HepG2 (cell line): ENCODE measurements at regions not wholly inside any gene's neighbourhood (a gene's known extent, or its start where the extent isn't known, plus 50 kb on each side); places are given as distances from the start of the nearest gene placed in this dataset.

Source experiments
- ATAC-seq: fragments of 200-7000 bp; cut with Tn5 transposase; 3 replicates; pipeline ENCODE4 v1.9.1; 2020; ENCODE audit warnings: mild to moderate bottlenecking, moderate library complexity
- BruUV-seq: library from RNA; stranded (reverse); fragments of 400-500 nt; replicated peaks from 2 replicates; lab custom pipeline; 2021; lab: Mats Ljungman, UMichigan
- CTCF ChIA-PET: fragments of 300-600 bp; formaldehyde crosslinking; extraction: SDS; loops from one replicate; lab custom pipeline; 2021; ENCODE audit warnings: low total read pairs, inconsistent platforms, low intra/inter-chr PET ratio; lab: Yijun Ruan, JAX
- POLR2A ChIA-PET: fragments of 350-600 bp; sonication (Branson Sonifier 250); formaldehyde crosslinking; loops from one replicate; lab custom pipeline; 2020; ENCODE audit warnings: antibody characterized with exemption, inconsistent platforms; lab: Yijun Ruan, JAX
- DNase-seq: peaks from one replicate; pipeline ENCODE4 v3.0.0-alpha.2; 2015; ENCODE audit warnings: low spot score
- FAIRE-seq: peaks from 3 replicates; lab custom pipeline; 2011; peaks lifted over from hg19 to GRCh38; lab: Jason Lieb, UNC
- H2AFZ ChIP-seq: one replicate; pipeline ENCODE4 v1.6.1; 2011; ENCODE audit warnings: low read length, inconsistent platforms
- H3K27ac ChIP-seq: fragments of 300-600 bp; 3 replicates; pipeline ENCODE4 v1.8.0; 2011; ENCODE audit warnings: mixed run types, mild to moderate bottlenecking, mixed read lengths, low read length, inconsistent platforms; ENCODE audit not compliant: insufficient read depth; ENCODE audit errors: extremely low read length
- H3K27me3 ChIP-seq, 2 experiments: fragments of 200-600 bp in 1 of 2; 2 replicates in 1 of 2; 3 replicates in 1 of 2; pipeline versions ENCODE4 v1.6.0 to v1.8.0; 2011; ENCODE audit warnings: low read length in 2 of 2, mild to moderate bottlenecking in 2 of 2, moderate library complexity in 2 of 2, inconsistent platforms in 1 of 2; ENCODE audit not compliant: insufficient read depth in 2 of 2, control insufficient read depth in 1 of 2
- H3K36me3 ChIP-seq, 2 experiments: fragments of 200-600 bp in 1 of 2; replicated peaks in 1 of 2; 2 replicates in 1 of 2; 3 replicates in 1 of 2; pipeline versions ENCODE4 v1.5.1 to v1.8.0; 2011; ENCODE audit warnings: low read length in 2 of 2, inconsistent platforms in 1 of 2; ENCODE audit not compliant: insufficient read depth in 2 of 2, control insufficient read depth in 1 of 2
- H3K4me1 ChIP-seq: 2 replicates; pipeline ENCODE4 v1.5.1; 2012; ENCODE audit warnings: low read length, inconsistent platforms; ENCODE audit not compliant: insufficient read depth
- H3K4me2 ChIP-seq: 2 replicates; pipeline ENCODE4 v1.6.0; 2011; ENCODE audit warnings: low read depth, low read length, inconsistent platforms
- H3K4me3 ChIP-seq, 3 experiments: fragments of 200-600 bp in 1 of 3; sonication (generic), shearing (Covaris generic) in 1 of 3; replicated peaks in 1 of 3; 2 replicates each; pipeline ENCODE4 v1.5.1; 2011 to 2016; ENCODE audit warnings: low read length in 3 of 3, inconsistent platforms in 2 of 3, low read depth in 2 of 3, mild to moderate bottlenecking in 2 of 3, control low read depth in 1 of 3, mixed read lengths in 1 of 3; ENCODE audit not compliant: insufficient read depth in 1 of 3
- H3K79me2 ChIP-seq: one replicate; pipeline ENCODE4 v1.6.1; 2011; ENCODE audit warnings: low read length, inconsistent platforms; ENCODE audit not compliant: insufficient read depth
- H3K9ac ChIP-seq: 2 replicates; pipeline ENCODE4 v1.6.0; 2011; ENCODE audit warnings: mild to moderate bottlenecking, low read depth, low read length, inconsistent platforms; ENCODE audit not compliant: insufficient read depth
- H3K9me3 ChIP-seq: 2 replicates; pipeline ENCODE4 v1.5.1; 2012; ENCODE audit warnings: mild to moderate bottlenecking, low read length
- H4K20me1 ChIP-seq: 2 replicates; pipeline ENCODE4 v1.6.0; 2011; ENCODE audit warnings: inconsistent platforms, mild to moderate bottlenecking, low read length, moderate library complexity; ENCODE audit not compliant: insufficient read depth
- ERF ChIP-seq: IDR thresholded peaks from 2 replicates; pipeline ENCODE4 v1.6.1; 2018; ENCODE audit warnings: missing biosample characterization, missing genetic modification reagents
- GABPB1 ChIP-seq: IDR thresholded peaks from 2 replicates; pipeline ENCODE4 v1.6.1; 2016; ENCODE audit warnings: mild to moderate bottlenecking, missing genetic modification reagents, moderate library complexity, missing compliant biosample characterization
- KMT2A ChIP-seq: sonication (generic); formaldehyde crosslinking; IDR thresholded peaks from 2 replicates; pipeline ENCODE4 v1.4.0; 2020; ENCODE audit warnings: missing genetic modification reagents
- NBN ChIP-seq: fragments of 450-650 bp; conservative IDR thresholded peaks from 2 replicates; pipeline ENCODE4 v1.6.1; 2017
- NFIB ChIP-seq: sonication (generic); formaldehyde crosslinking; IDR thresholded peaks from 2 replicates; pipeline ENCODE4 v1.9.0; 2021; ENCODE audit warnings: missing genetic modification reagents, mild to moderate bottlenecking, borderline replicate concordance
- NFIC ChIP-seq: IDR thresholded peaks from 2 replicates; pipeline ENCODE4 v1.6.1; 2012; ENCODE audit warnings: mild to moderate bottlenecking, low read length, inconsistent platforms
- TBX3 ChIP-seq: fragments of 450-650 bp; IDR thresholded peaks from 2 replicates; pipeline ENCODE4 v1.6.1; 2017; ENCODE audit warnings: antibody characterized with exemption, mild to moderate bottlenecking, inconsistent platforms, borderline replicate concordance
- TOE1 ChIP-seq: sonication (generic); formaldehyde crosslinking; IDR thresholded peaks from 2 replicates; pipeline ENCODE4 v1.4.0; 2020; ENCODE audit warnings: mild to moderate bottlenecking, missing genetic modification reagents
- ZNF205 ChIP-seq: IDR thresholded peaks from 2 replicates; pipeline ENCODE4 v1.6.1; 2018; ENCODE audit warnings: missing biosample characterization, missing genetic modification reagents
- ZNF710 ChIP-seq: sonication (generic); formaldehyde crosslinking; IDR thresholded peaks from 2 replicates; pipeline ENCODE4 v1.5.0; 2020; ENCODE audit warnings: mild to moderate bottlenecking, missing genetic modification reagents, borderline replicate concordance
- WGBS: methylation state at CpG from one replicate; pipeline ENCODE4 v1.1.6; 2017; ENCODE audit warnings: low lambda C conversion rate; 5-methylcytosine and 5-hydroxymethylcytosine counted together
- in situ Hi-C: cut with HindIII; loops from 2 replicates; pipeline ENCODE4 v1.10.0; 2017; ENCODE audit warnings: low pct_unique_long_range_greater_than_20kb; ENCODE audit not compliant: extremely low pct_ligation_motif_present
- intact Hi-C: fragments of 100-400 bp; cut with micrococcal nuclease; formaldehyde crosslinking; loops from one replicate; pipeline ENCODE4 v1.10.0; 2022; ENCODE audit not compliant: unreplicated experiment

GRCh38 chr6:793261-793660 is 100.3 kb upstream of the EXOC2 start:
- TF ChIP-seq TOE1 (CRISPR knock-in tag), result no peak
- no peak for TF ChIP-seq KMT2A (CRISPR knock-in tag)
- no peak for TF ChIP-seq ZNF205
- TF ChIP-seq ERF, result no peak
- no peak for TF ChIP-seq ZNF710 (CRISPR knock-in tag)
- TF ChIP-seq NBN, result no peak
- TF ChIP-seq NFIB (CRISPR knock-in tag), result no peak
- TF ChIP-seq GABPB1 (CRISPR knock-in tag), result no peak
- TF ChIP-seq TBX3, result no peak
- TF ChIP-seq NFIC, result no peak
- intact Hi-C loops (loop anchor here (10.0 kb wide), 1 partner anchor 112 kb away; no protein-coding TSS in a partner anchor), in situ Hi-C loops (no loop called here)
- no peak overlapping the region for H2AFZ ChIP-seq
- H3K79me2 ChIP-seq, result no peaks in the 10 kb centered on the region
- ChIA-PET CTCF (no interaction called here), POLR2A (no interaction called here)
- H3K9ac ChIP-seq, result no peak overlapping the region
- H3K9me3 ChIP-seq, result no peaks in the 10 kb centered on the region
- peaks cover 4 to 60% of the 10 kb centered on the region in 2 experiments for H3K27me3 ChIP-seq
- ATAC-seq (no peak), FAIRE-seq (no peak), DNase-seq (no peak)
- no peaks in the 10 kb centered on the region for H3K36me3 ChIP-seq
- no peaks in the 10 kb centered on the region for H4K20me1 ChIP-seq
- H3K4me3 ChIP-seq, result no peak overlapping the region
- 25% methylated on average over 13 of the region's 13 CpGs for WGBS
- H3K4me2 ChIP-seq, result no peak overlapping the region
- BruUV-seq, result no TSS peak
- H3K27ac ChIP-seq, result no peak overlapping the region
- no peaks in the 10 kb centered on the region for H3K4me1 ChIP-seq
